ACC112 (cell line): ENCODE measurements at regions not wholly inside any gene's neighbourhood (a gene's known extent, or its start where the extent isn't known, plus 50 kb on each side); places are given as distances from the start of the nearest gene placed in this dataset.
A peak's percentile ranks its signal among the peaks of the same experiment; 100 is the strongest.

Source experiments
- H2AFZ ChIP-seq: fragments of 200-600 bp; sonication (generic); one replicate; pipeline ENCODE4 v1.6.0; 2017; ENCODE audit warnings: antibody characterized with exemption, low read length; ENCODE audit not compliant: unreplicated experiment
- H3K27ac ChIP-seq: fragments of 200-600 bp; sonication (generic); 2 replicates; pipeline ENCODE4 v1.5.1; 2014; ENCODE audit warnings: low read depth, mild to moderate bottlenecking, antibody characterized with exemption, low read length, moderate library complexity
- H3K27me3 ChIP-seq: fragments of 200-600 bp; sonication (generic); 2 replicates; pipeline ENCODE4 v1.6.1; 2014; ENCODE audit warnings: mild to moderate bottlenecking, antibody characterized with exemption, low read length, moderate library complexity, mixed read lengths; ENCODE audit not compliant: insufficient read depth
- H3K36me3 ChIP-seq: fragments of 200-600 bp; sonication (generic); 2 replicates; pipeline ENCODE4 v1.6.1; 2016; ENCODE audit warnings: mild to moderate bottlenecking, antibody characterized with exemption, low read length, moderate library complexity, mixed read lengths; ENCODE audit not compliant: insufficient read depth
- H3K4me1 ChIP-seq: fragments of 200-600 bp; sonication (generic); one replicate; pipeline ENCODE4 v1.6.1; 2016; ENCODE audit warnings: low read length, mixed read lengths; ENCODE audit not compliant: insufficient read depth, unreplicated experiment, control insufficient read depth
- H3K4me3 ChIP-seq: fragments of 200-600 bp; sonication (generic); 2 replicates; pipeline ENCODE4 v1.5.1; 2014; ENCODE audit warnings: mild to moderate bottlenecking, low read depth, low read length
- H3K79me2 ChIP-seq: fragments of 200-600 bp; sonication (generic); one replicate; pipeline ENCODE4 v1.6.0; 2016; ENCODE audit warnings: low read length; ENCODE audit not compliant: control insufficient read depth, unreplicated experiment, insufficient read depth

DNA sequence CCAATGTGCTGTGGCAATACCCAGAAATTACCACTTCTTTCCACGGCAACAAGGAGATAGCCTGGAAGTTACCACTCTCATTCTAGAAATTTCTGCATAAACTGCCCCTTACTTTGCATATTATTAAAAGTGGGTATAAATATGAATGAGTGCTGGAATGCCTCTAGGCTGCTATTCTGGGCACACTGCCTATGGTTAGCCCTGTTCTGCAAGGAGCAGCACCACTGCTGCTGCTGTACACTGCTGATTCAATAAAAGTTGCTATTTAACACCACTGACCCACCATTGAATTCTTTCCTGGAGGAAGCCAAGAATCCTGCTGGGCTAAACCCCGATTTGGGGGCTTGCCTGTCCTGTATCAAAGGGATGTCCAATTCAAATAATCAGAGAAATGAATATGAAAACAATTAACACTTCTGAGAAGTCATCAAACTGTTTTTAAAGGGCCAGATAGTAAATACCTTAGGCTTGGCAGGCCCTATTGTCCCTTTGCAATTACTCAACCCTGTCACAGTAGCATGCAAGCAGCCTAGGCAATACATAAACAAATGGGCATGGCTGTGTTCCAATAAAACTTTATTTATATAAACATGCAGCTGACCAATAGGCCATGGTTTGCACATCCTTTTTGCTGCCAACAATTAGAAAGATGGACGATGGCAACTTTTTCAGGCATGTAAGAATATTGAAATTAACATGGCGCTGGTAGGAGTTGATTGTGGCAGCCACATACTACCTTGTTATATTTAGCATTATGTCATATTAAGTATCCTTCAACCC, 369.4 kb upstream of the B3GALT2 start:
- H3K27me3 ChIP-seq, result no peaks in the 10 kb centered on the region
- H3K4me3 ChIP-seq, result no peak overlapping the region
- no peak overlapping the region for H2AFZ ChIP-seq

GRCh38 chr1:193553564-193553963, 367.2 kb upstream of the B3GALT2 start:
- H3K79me2 ChIP-seq, result no peaks in the 10 kb centered on the region
- no peak overlapping the region for H3K27ac ChIP-seq
- H3K36me3 ChIP-seq, result no peaks in the 10 kb centered on the region
- no peaks in the 10 kb centered on the region for H3K27me3 ChIP-seq
- H3K4me1 ChIP-seq, result no peaks in the 10 kb centered on the region
- no peak overlapping the region for H2AFZ ChIP-seq
- H3K4me3 ChIP-seq, result no peak overlapping the region

More for the DNA sequence above, 369.4 kb upstream of the B3GALT2 start:
- no peaks in the 10 kb centered on the region for H3K79me2 ChIP-seq
- H3K4me1 ChIP-seq, result no peaks in the 10 kb centered on the region
- no peak overlapping the region for H3K27ac ChIP-seq
- no peaks in the 10 kb centered on the region for H3K36me3 ChIP-seq

- Histone ChIP-seq H2AFZ (no peak overlapping the region), H3K4me1 (peaks cover 2% of the 10 kb centered on the region), H3K27me3 (no peaks in the 10 kb centered on the region), H3K36me3 (no peaks in the 10 kb centered on the region), H3K27ac (no peak overlapping the region), H3K79me2 (no peaks in the 10 kb centered on the region), H3K4me3 (no peak overlapping the region)
Measured at GRCh38 chr1:193552274-193552673, 365.9 kb upstream of the B3GALT2 start.

DNA sequence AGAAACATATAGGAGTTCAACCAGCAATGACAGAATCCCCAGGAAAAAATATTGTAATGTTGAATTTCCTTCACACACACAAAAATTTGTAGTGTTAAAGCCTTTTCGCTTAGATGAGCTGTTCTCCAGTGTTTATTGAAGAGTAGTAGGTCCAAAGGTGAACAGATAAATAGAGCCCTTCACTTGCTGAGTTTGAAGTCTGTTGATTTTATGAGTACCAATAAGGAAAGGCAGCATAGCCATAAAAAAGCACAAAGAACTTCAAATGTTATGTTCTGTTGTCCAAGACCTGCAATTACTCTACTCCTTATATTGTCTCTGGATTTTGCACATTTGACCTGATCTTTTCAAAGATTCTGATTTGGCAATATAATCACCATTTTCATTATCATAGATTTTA, 362.7 kb upstream of the B3GALT2 start:
- H3K27me3 ChIP-seq, result no peaks in the 10 kb centered on the region
- H3K79me2 ChIP-seq, result no peaks in the 10 kb centered on the region
- no peak overlapping the region for H3K4me3 ChIP-seq
- H3K27ac ChIP-seq, result no peak overlapping the region
- H3K36me3 ChIP-seq, result no peaks in the 10 kb centered on the region
- peaks cover 2% of the 10 kb centered on the region for H3K4me1 ChIP-seq
- H2AFZ ChIP-seq, result no peak overlapping the region

DNA sequence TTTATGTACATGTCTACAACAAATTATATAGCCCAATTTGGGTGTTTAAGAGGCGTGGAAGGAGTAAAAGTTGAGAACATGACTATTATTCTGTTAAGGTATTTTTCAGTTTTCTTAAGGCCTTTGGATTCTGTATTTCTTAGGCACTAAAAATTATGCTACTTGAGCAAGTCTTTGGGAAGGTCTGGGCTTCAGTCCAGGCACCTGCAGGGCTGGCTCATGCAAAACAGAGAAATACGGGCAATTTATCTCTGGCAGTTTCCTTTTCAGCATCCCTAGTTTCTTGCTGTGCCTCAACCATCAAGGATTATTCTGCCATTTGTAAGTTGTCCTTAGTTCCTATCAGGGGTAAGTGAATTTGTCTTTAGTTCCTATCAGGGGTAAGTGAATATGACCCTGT, 358.8 kb upstream of the B3GALT2 start:
- no peak overlapping the region for H3K4me3 ChIP-seq
- no peaks in the 10 kb centered on the region for H3K27me3 ChIP-seq
- H3K4me1 ChIP-seq, result peaks cover 2% of the 10 kb centered on the region
- no peaks in the 10 kb centered on the region for H3K36me3 ChIP-seq
- H3K27ac ChIP-seq, result no peak overlapping the region
- H2AFZ ChIP-seq, result no peak overlapping the region
- H3K79me2 ChIP-seq, result no peaks in the 10 kb centered on the region

DNA sequence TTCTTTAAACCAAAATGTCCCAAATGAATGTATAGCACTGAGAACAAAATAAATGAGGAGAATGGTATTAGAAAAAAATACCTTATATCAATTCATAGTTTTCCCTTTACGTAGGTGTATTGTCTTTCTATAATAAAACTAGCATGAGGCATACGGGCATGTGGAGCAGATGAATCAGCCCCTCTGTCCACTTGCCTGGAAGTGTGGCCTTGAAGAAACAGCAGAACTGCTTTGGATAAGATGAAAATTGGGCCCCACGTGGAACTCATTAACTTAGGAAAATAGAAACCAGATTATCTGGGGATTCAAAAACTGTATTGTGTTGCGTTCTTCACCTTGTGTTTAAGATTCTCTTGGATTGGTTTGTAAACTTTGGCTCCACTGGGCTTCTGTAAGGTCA, 356.8 kb upstream of the B3GALT2 start:
- H3K4me1 ChIP-seq, result peaks cover 2% of the 10 kb centered on the region
- H3K27me3 ChIP-seq, result no peaks in the 10 kb centered on the region
- no peaks in the 10 kb centered on the region for H3K79me2 ChIP-seq
- H3K4me3 ChIP-seq, result no peak overlapping the region
- no peaks in the 10 kb centered on the region for H3K36me3 ChIP-seq
- no peak overlapping the region for H3K27ac ChIP-seq
- H2AFZ ChIP-seq, result no peak overlapping the region

DNA sequence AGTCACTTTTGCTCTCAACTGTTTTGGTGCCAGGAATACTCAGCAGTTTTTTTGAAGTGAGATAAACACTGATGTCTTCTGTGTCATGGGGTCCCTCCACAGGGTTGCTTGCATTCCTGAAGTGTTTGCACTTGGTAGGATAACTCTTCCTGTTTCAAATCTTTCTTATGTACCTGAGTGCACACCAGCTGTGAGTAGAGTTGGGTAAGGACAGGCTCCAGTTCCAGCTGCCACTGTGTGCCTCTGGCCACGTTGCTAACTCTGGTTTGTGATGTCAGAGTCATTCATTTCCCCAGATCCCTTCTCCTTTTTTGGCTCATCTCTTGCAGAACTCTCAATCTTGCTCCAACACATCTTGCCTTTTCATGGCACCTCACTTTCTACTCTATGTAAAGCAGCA, 356.3 kb upstream of the B3GALT2 start:
- no peaks in the 10 kb centered on the region for H3K36me3 ChIP-seq
- no peak overlapping the region for H3K4me3 ChIP-seq
- H3K4me1 ChIP-seq, result peaks cover 2% of the 10 kb centered on the region
- no peak overlapping the region for H3K27ac ChIP-seq
- no peak overlapping the region for H2AFZ ChIP-seq
- H3K27me3 ChIP-seq, result no peaks in the 10 kb centered on the region
- H3K79me2 ChIP-seq, result no peaks in the 10 kb centered on the region

- Histone ChIP-seq H3K4me1 (no peaks in the 10 kb centered on the region), H3K27me3 (no peaks in the 10 kb centered on the region), H3K27ac (no peak overlapping the region), H3K4me3 (no peak overlapping the region), H2AFZ (no peak overlapping the region), H3K79me2 (no peaks in the 10 kb centered on the region), H3K36me3 (no peaks in the 10 kb centered on the region)
Measured at GRCh38 chr1:193540511-193540910, 354.1 kb upstream of the B3GALT2 start.

DNA sequence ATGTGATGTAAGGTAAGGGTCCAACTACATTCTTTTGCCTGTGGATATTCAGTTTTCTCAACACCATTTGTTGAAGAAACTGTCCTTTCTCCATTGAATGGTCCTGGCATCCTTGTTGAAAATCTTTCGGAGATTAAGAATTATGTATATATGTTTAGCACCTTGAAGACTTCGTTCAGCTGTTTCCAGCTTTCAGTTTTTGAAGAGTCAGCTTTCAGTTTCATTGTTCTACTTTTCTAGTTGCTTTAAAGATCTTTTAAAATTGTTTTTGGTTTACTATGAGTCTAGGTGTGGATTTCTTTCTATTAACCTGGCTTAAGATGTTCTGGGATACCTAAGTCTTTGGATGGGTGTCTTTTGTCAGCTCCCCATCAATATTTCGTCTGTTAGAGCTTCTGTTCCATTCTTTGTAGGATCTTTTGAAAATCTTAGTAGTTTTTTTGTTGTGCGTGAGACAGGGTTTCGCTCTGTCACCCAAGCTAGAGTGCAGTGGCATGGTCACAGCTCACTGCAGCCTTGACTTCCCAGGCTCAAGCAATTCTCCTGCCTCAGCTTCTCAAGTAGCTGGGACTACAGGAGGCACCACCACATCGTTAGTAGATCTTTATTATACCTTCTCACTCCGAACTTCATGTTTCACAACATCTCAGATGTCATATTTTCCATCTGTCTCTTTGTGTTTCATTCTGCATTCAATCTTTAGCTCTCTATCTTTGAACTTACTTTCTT, 353.5 kb upstream of the B3GALT2 start:
- H2AFZ ChIP-seq, result peak overlapping the region; percentile 64
- H3K27ac ChIP-seq, result no peak overlapping the region
- H3K36me3 ChIP-seq, result no peaks in the 10 kb centered on the region
- no peaks in the 10 kb centered on the region for H3K27me3 ChIP-seq
- no peaks in the 10 kb centered on the region for H3K79me2 ChIP-seq
- H3K4me3 ChIP-seq, result no peak overlapping the region
- H3K4me1 ChIP-seq, result no peaks in the 10 kb centered on the region

DNA sequence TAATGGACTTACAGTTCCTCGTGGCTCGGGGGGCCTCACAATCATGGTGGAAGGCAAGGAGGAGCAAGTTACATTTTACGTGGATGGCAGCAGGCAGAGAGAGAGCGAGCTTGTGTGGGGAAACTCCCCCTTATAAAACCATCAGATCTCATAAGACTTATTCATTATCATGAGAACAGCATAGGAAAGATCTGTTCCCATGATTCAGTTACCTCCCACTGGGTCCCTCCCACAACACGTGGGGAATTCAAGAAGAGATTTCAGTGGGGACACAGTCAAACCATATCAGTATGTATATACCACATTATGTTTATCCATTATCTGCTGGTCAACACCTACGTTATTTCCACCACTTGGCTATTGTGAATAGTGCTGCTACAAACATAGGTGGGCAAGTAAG, 352.3 kb upstream of the B3GALT2 start:
- no peaks in the 10 kb centered on the region for H3K27me3 ChIP-seq
- H2AFZ ChIP-seq, result no peak overlapping the region
- H3K4me3 ChIP-seq, result no peak overlapping the region
- H3K27ac ChIP-seq, result no peak overlapping the region
- no peaks in the 10 kb centered on the region for H3K4me1 ChIP-seq
- H3K79me2 ChIP-seq, result no peaks in the 10 kb centered on the region
- H3K36me3 ChIP-seq, result no peaks in the 10 kb centered on the region

DNA sequence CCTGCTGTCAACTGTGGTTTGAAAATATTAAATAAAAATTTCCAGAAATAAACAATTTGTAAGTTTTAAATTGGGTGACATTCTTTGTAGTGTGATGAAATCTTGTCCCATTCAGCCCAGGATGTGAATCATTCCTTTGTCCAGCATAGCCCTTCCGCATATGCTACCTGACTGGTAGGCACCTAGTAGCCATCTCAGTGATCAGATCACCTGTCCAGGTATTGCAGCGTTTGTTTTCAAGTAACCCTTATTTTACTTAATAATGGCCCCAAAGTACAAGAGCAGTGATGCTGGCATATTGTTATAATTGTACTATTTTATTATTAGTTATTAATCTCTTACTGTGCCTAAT, 351.6 kb upstream of the B3GALT2 start:
- Histone ChIP-seq H2AFZ (no peak overlapping the region), H3K4me3 (no peak overlapping the region), H3K36me3 (no peaks in the 10 kb centered on the region), H3K27ac (no peak overlapping the region), H3K79me2 (no peaks in the 10 kb centered on the region), H3K27me3 (no peaks in the 10 kb centered on the region), H3K4me1 (no peaks in the 10 kb centered on the region)
